Hepatocyte (in vitro differentiated cells): ENCODE measurements at regions not wholly inside any gene's neighbourhood (a gene's known extent, or its start where the extent isn't known, plus 50 kb on each side); places are given as distances from the start of the nearest gene placed in this dataset.

Source experiments
- DNase-seq: peaks from one replicate; pipeline ENCODE4 v3.0.0-alpha.2; 2016; ENCODE audit warnings: low spot score
- H2AFZ ChIP-seq: fragments of 200-600 bp; sonication (generic); 2 replicates; pipeline ENCODE4 v1.6.0; 2016; ENCODE audit warnings: antibody characterized with exemption, mild to moderate bottlenecking
- H3K27ac ChIP-seq: fragments of 200-600 bp; sonication (generic); 2 replicates; pipeline ENCODE4 v1.5.1; 2016; ENCODE audit warnings: mild to moderate bottlenecking
- H3K27me3 ChIP-seq: fragments of 200-600 bp; sonication (generic); 2 replicates; pipeline ENCODE4 v1.6.1; 2016
- H3K36me3 ChIP-seq: fragments of 200-600 bp; sonication (generic); replicated peaks from 2 replicates; pipeline ENCODE4 v1.5.1; 2016; ENCODE audit warnings: low read depth; ENCODE audit not compliant: insufficient read depth
- H3K4me1 ChIP-seq: fragments of 200-600 bp; sonication (generic); 2 replicates; pipeline ENCODE4 v1.5.1; 2016; ENCODE audit warnings: mild to moderate bottlenecking, moderate library complexity; ENCODE audit not compliant: insufficient read depth
- H3K4me2 ChIP-seq: fragments of 200-600 bp; sonication (generic); 2 replicates; pipeline ENCODE4 v1.6.0; 2016
- H3K4me3 ChIP-seq: fragments of 200-600 bp; sonication (generic); 2 replicates; pipeline ENCODE4 v1.5.1; 2016; ENCODE audit warnings: mild to moderate bottlenecking
- H3K79me2 ChIP-seq: fragments of 200-600 bp; sonication (generic); 2 replicates; pipeline ENCODE4 v1.6.0; 2017; ENCODE audit warnings: mild to moderate bottlenecking
- H3K9me2 ChIP-seq: fragments of 200-600 bp; sonication (generic); replicated peaks from 2 replicates; pipeline ENCODE4 v1.6.0; 2017; ENCODE audit warnings: mild to moderate bottlenecking; ENCODE audit not compliant: insufficient read depth
- H3K9me3 ChIP-seq: fragments of 200-600 bp; sonication (generic); 2 replicates; pipeline ENCODE4 v1.5.1; 2016; ENCODE audit warnings: low read depth, mild to moderate bottlenecking
- H4K20me1 ChIP-seq: fragments of 200-600 bp; sonication (generic); 2 replicates; pipeline ENCODE4 v1.6.0; 2016; ENCODE audit warnings: mild to moderate bottlenecking; ENCODE audit not compliant: insufficient read depth, poor library complexity, severe bottlenecking
- EZH2 ChIP-seq: fragments of 200-600 bp; sonication (generic); IDR thresholded peaks from 2 replicates; pipeline ENCODE4 v1.6.1; 2016; ENCODE audit warnings: antibody characterized with exemption, mild to moderate bottlenecking, borderline replicate concordance
- EZH2phosphoT487 ChIP-seq: fragments of 200-600 bp; sonication (generic); IDR thresholded peaks from one replicate; pipeline ENCODE4 v1.6.1; 2018; ENCODE audit warnings: antibody characterized with exemption, mild to moderate bottlenecking, low read depth, moderate library complexity; ENCODE audit not compliant: unreplicated experiment, severe bottlenecking
- WGBS: methylation state at CpG from one replicate; pipeline ENCODE4 v1.1.6; 2016; ENCODE audit warnings: low lambda C conversion rate; ENCODE audit errors: missing lambda C conversion rate; 5-methylcytosine and 5-hydroxymethylcytosine counted together
- TF ChIP-seq, protein P1 (sequence below): fragments of 200-600 bp; sonication (generic); IDR thresholded peaks from 2 replicates; pipeline ENCODE4 v1.5.1; 2016; ENCODE audit warnings: antibody characterized with exemption, mild to moderate bottlenecking; ENCODE audit not compliant: poor library complexity

DNA sequence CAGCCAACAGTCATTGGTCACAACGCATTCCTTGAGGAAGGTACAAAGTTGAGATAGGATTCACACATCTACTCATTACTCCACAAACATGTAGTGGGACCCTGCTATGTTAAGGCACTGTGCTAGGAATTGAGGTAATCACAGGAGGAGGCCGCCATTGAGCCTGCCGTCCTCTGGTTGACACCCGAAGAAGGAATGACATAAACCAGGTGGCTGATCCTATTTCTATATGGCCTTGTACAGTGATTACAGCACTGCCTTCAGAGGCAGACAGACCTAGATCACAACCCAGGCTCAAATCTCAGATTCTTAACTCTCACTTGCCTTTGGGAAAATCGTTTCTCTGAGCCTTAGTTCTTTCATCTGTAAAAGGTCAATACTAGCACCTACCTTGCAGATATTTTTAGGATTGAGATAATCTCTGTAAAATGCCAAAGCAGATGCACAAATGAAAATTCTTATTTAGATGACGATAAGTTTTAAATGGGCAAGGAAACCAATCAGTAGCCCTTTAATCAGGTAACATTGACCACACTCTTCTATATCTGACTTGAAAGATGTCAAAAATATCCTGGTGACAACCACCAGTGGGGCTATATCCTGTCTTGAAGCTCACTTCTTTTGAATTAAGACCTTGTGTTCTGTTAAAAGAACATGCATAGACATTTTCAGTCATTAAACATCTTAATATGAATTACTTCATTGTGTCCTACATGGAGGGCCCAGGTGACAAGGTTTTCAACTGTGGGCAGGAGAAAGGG lies 251.6 kb downstream of the KCTD12 start:
- H3K27me3 ChIP-seq = no peaks in the 10 kb centered on the region
- no peaks in the 10 kb centered on the region for H3K36me3 ChIP-seq
- no peaks in the 10 kb centered on the region for H3K9me3 ChIP-seq
- H4K20me1 ChIP-seq = no peaks in the 10 kb centered on the region
- H3K4me3 ChIP-seq = no peak overlapping the region
- peak overlapping the region; percentile 77 for H3K27ac ChIP-seq
- TF ChIP-seq, protein P1, sequence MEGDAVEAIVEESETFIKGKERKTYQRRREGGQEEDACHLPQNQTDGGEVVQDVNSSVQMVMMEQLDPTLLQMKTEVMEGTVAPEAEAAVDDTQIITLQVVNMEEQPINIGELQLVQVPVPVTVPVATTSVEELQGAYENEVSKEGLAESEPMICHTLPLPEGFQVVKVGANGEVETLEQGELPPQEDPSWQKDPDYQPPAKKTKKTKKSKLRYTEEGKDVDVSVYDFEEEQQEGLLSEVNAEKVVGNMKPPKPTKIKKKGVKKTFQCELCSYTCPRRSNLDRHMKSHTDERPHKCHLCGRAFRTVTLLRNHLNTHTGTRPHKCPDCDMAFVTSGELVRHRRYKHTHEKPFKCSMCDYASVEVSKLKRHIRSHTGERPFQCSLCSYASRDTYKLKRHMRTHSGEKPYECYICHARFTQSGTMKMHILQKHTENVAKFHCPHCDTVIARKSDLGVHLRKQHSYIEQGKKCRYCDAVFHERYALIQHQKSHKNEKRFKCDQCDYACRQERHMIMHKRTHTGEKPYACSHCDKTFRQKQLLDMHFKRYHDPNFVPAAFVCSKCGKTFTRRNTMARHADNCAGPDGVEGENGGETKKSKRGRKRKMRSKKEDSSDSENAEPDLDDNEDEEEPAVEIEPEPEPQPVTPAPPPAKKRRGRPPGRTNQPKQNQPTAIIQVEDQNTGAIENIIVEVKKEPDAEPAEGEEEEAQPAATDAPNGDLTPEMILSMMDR = no peak
- TF ChIP-seq EZH2 = no peak
- no peak for TF ChIP-seq EZH2phosphoT487
- DNase-seq = no peak
- WGBS = 58% methylated on average over 6 of the region's 6 CpGs
- H3K4me1 ChIP-seq = peaks cover 11% of the 10 kb centered on the region
- H3K79me2 ChIP-seq = no peaks in the 10 kb centered on the region
- H3K9me2 ChIP-seq = no peaks in the 10 kb centered on the region
- no peak overlapping the region for H3K4me2 ChIP-seq
- no peak overlapping the region for H2AFZ ChIP-seq

DNA sequence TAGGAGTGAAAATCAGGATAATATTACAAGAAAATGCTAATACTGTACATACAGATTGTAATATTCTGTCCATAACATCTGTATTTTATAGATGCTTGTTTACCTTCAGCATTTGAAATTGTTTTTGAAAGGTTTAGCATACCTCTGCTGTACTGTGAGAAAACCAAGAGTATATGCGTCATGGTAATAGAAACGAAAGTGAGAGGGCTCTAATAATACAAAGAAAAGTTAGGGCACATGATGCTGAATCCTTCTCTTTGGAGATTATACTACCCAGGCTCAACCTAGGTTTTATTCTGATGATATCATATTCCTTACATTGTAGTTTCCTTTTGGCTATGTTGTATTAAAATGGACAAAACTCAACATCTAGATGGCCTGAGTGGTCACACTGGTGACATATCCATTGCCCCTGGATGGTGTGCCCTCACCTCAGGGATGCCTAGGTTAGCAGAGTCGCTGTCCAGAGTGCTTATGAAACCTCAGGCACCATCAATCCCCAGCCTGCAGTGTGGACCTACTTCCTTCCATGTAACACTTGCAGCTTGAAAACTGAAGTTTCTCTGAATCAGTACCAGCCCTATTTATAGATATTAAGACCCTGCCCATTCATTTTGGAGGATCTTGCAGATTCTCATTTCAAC lies 253.7 kb downstream of the KCTD12 start:
- Histone ChIP-seq H3K9me3 (no peaks in the 10 kb centered on the region), H4K20me1 (no peaks in the 10 kb centered on the region), H3K27me3 (no peaks in the 10 kb centered on the region), H3K4me2 (no peak overlapping the region), H3K79me2 (no peaks in the 10 kb centered on the region), H3K4me3 (no peak overlapping the region), H3K36me3 (no peaks in the 10 kb centered on the region), H3K9me2 (no peaks in the 10 kb centered on the region), H3K4me1 (peaks cover 11% of the 10 kb centered on the region), H2AFZ (no peak overlapping the region), H3K27ac (no peak overlapping the region)
- TF ChIP-seq EZH2 (no peak), EZH2phosphoT487 (no peak)
- TF ChIP-seq, protein P1 = no peak
- WGBS = 73% methylated on average over 3 of the region's 3 CpGs
- DNase-seq = peak; percentile 19

DNA sequence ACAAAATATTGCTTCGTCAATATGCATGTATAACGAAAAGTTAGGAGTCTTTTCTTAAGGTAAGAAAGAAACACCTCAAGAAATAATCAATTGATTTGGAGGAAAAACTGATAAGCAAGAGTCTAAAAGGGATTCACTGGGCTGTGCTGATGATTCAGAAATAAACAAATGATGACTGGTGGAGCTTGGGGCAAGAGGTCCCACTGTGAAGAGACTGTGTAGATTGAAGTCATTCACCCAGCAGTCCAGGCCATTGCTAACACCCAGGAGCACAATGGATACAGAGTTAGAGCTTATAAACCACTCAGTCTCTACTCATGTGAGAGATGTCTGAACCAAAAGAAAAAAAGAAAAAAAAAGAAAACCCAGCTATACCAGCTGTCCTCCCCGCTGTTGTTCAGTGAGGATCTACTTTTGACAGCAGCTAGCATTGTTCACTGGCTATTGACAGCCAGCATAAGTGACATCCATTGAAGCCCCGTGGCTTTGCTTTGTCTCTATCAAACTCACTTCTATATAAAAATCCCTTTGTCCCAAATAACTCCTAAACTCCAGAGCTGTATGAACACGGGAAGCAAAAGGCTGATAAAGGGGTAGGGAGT lies 255.5 kb downstream of the KCTD12 start:
- Histone ChIP-seq H3K9me3 (no peaks in the 10 kb centered on the region), H3K79me2 (no peaks in the 10 kb centered on the region), H3K4me3 (no peak overlapping the region), H2AFZ (no peak overlapping the region), H3K27me3 (no peaks in the 10 kb centered on the region), H3K27ac (no peak overlapping the region), H3K4me1 (no peaks in the 10 kb centered on the region), H4K20me1 (no peaks in the 10 kb centered on the region), H3K4me2 (no peak overlapping the region), H3K9me2 (no peaks in the 10 kb centered on the region), H3K36me3 (no peaks in the 10 kb centered on the region)
- no peak for DNase-seq
- TF ChIP-seq, protein P1 = no peak
- TF ChIP-seq EZH2 = no peak
- TF ChIP-seq EZH2phosphoT487 = no peak
- 74% methylated on average over 5 of the region's 5 CpGs for WGBS
